UCSD-AML1 (cell line): ENCODE measurements at regions not wholly inside any gene's neighbourhood (a gene's known extent, or its start where the extent isn't known, plus 50 kb on each side); places are given as distances from the start of the nearest gene placed in this dataset.

Experiments used
- DNase-seq: peaks from one replicate; lab custom pipeline; 2025; ENCODE audit not compliant: unreplicated experiment; lab: John Stamatoyannopoulos, UW

GRCh38 chr4:130141651-130142050, 1045.7 kb downstream of the C4orf33 start:
- no peak for DNase-seq

- DNase-seq: no peak
Observed at GRCh38 chr4:130143656-130144055, 1047.7 kb downstream of the C4orf33 start.

GRCh38 chr4:130146773-130147172, 1050.8 kb downstream of the C4orf33 start:
- no peak for DNase-seq

GRCh38 chr4:130147641-130148040, 1051.7 kb downstream of the C4orf33 start:
- no peak for DNase-seq

GRCh38 chr4:130154901-130155300, 1058.9 kb downstream of the C4orf33 start:
- no peak for DNase-seq

GRCh38 chr4:130163701-130164100, 1067.7 kb downstream of the C4orf33 start:
- no peak for DNase-seq

- DNase-seq: no peak
Observed at GRCh38 chr4:130165381-130165780, 1069.4 kb downstream of the C4orf33 start.

- no peak for DNase-seq
Observed at GRCh38 chr4:130172156-130172555, 1076.2 kb downstream of the C4orf33 start.

GRCh38 chr4:130178106-130178505, 1082.2 kb downstream of the C4orf33 start:
- DNase-seq: no peak

- DNase-seq: no peak
Observed at GRCh38 chr4:130183096-130183495, 1087.1 kb downstream of the C4orf33 start.

- DNase-seq: no peak
Observed at GRCh38 chr4:130183766-130184165, 1087.8 kb downstream of the C4orf33 start.

GRCh38 chr4:130185123-130185522, 1089.2 kb downstream of the C4orf33 start:
- no peak for DNase-seq

- DNase-seq: no peak
Observed at GRCh38 chr4:130186931-130187330, 1091.0 kb downstream of the C4orf33 start.

- DNase-seq: no peak
Observed at GRCh38 chr4:130187587-130187986, 1091.6 kb downstream of the C4orf33 start.

GRCh38 chr4:130192787-130193186, 1096.8 kb downstream of the C4orf33 start:
- DNase-seq: no peak

GRCh38 chr4:130197946-130198345, 1102.0 kb downstream of the C4orf33 start:
- no peak for DNase-seq

GRCh38 chr4:130203571-130203970, 1107.6 kb downstream of the C4orf33 start:
- DNase-seq: no peak

- DNase-seq: no peak
Observed at GRCh38 chr4:130210864-130211263, 1114.9 kb downstream of the C4orf33 start.

GRCh38 chr4:130214268-130214667, 1118.3 kb downstream of the C4orf33 start:
- no peak for DNase-seq

GRCh38 chr4:130233377-130234047, 1137.6 kb downstream of the C4orf33 start:
- DNase-seq: no peak

- no peak for DNase-seq
Observed at GRCh38 chr4:130238121-130238520, 1142.2 kb downstream of the C4orf33 start.

- no peak for DNase-seq
Observed at GRCh38 chr4:130249002-130249401, 1153.0 kb downstream of the C4orf33 start.

- no peak for DNase-seq
Observed at GRCh38 chr4:130257271-130257670, 1161.3 kb downstream of the C4orf33 start.
